ENCODE measurements at regions not wholly inside any gene's neighbourhood (a gene's known extent, or its start where the extent isn't known, plus 50 kb on each side); places are given as distances from the start of the nearest gene placed in this dataset.

GRCh38 chr1:168435439-168435838 lies 108.4 kb downstream of the XCL2 start:
- Histone ChIP-seq H3K4me1 (ENCODE audit: control insufficient read depth in 1 of 2, insufficient read depth in 2 of 2, low read length in 2 of 2) (no peaks in the 10 kb centered on the region), H3K27ac (ENCODE audit: low read depth in 1 of 2, low read length in 2 of 2) (no peak overlapping the region), H3K36me3 (ENCODE audit: control insufficient read depth in 1 of 2, insufficient read depth in 2 of 2, low read length in 1 of 2) (no peaks in the 10 kb centered on the region), H3K9me3 (ENCODE audit: control insufficient read depth, low read length) (no peaks in the 10 kb centered on the region), H3K27me3 (ENCODE audit: control insufficient read depth in 1 of 2, insufficient read depth in 2 of 2, low read length in 1 of 2) (no peaks in the 10 kb centered on the region), H3K4me3 (ENCODE audit: low read length in 2 of 2) (no peak overlapping the region)
- ATAC-seq (ENCODE audit: low FRiP score) (no peak), DNase-seq (no peak)
- intact Hi-C loops (cut with DNase I): no loop called here
- WGBS, 2 donors: 95 to 97% methylated on average over 6 of the region's 6 CpGs

DNA sequence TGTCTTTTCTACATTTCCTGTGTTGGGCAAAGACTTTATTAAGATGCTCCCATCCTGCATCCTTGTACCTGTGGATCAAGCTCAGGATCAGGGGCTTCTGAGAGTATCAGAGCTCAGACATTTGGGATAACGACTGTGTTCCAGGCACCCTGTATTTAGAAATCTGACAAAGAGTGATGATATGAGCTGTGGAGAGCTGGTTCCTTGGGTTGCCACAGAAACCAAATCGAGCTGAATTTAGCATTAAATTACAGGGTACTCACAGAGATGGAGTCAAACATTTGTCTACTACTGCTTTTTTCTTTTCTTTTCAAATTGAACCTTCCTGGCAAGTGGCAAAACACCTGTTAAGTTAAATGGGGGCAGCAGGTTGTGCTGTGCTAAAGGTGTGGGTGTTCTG lies 110.6 kb downstream of the XCL2 start:
- no peak overlapping the region for H3K27ac ChIP-seq (ENCODE audit: low read depth in 1 of 2, low read length in 2 of 2)
- H3K27me3 ChIP-seq (ENCODE audit: control insufficient read depth in 1 of 2, insufficient read depth in 2 of 2, low read length in 1 of 2): no peaks in the 10 kb centered on the region
- no peak for ATAC-seq (ENCODE audit: low FRiP score)
- no peaks in the 10 kb centered on the region for H3K9me3 ChIP-seq (ENCODE audit: control insufficient read depth, low read length)
- intact Hi-C loops (cut with DNase I): no loop called here
- no peak for DNase-seq
- no peak overlapping the region for H3K4me3 ChIP-seq (ENCODE audit: low read length in 2 of 2)
- H3K4me1 ChIP-seq (ENCODE audit: control insufficient read depth in 1 of 2, insufficient read depth in 2 of 2, low read length in 2 of 2): peaks cover 0 to 4% of the 10 kb centered on the region in 2 donors
- 44 to 51% methylated on average over 2 of the region's 2 CpGs for WGBS, 2 donors
- no peaks in the 10 kb centered on the region for H3K36me3 ChIP-seq (ENCODE audit: control insufficient read depth in 1 of 2, insufficient read depth in 2 of 2, low read length in 1 of 2)

- DNase-seq (no peak), ATAC-seq (ENCODE audit: low FRiP score) (no peak)
- Histone ChIP-seq H3K27ac (ENCODE audit: low read depth in 1 of 2, low read length in 2 of 2) (no peak overlapping the region), H3K36me3 (ENCODE audit: control insufficient read depth in 1 of 2, insufficient read depth in 2 of 2, low read length in 1 of 2) (no peaks in the 10 kb centered on the region), H3K4me3 (ENCODE audit: low read length in 2 of 2) (no peak overlapping the region), H3K27me3 (ENCODE audit: control insufficient read depth in 1 of 2, insufficient read depth in 2 of 2, low read length in 1 of 2) (no peaks in the 10 kb centered on the region), H3K4me1 (ENCODE audit: control insufficient read depth in 1 of 2, insufficient read depth in 2 of 2, low read length in 2 of 2) (peaks cover 0 to 4% of the 10 kb centered on the region in 2 donors), H3K9me3 (ENCODE audit: control insufficient read depth, low read length) (no peaks in the 10 kb centered on the region)
- intact Hi-C loops (cut with DNase I): no loop called here
Measured at GRCh38 chr1:168431882-168432281, 111.9 kb downstream of the XCL2 start.

DNA sequence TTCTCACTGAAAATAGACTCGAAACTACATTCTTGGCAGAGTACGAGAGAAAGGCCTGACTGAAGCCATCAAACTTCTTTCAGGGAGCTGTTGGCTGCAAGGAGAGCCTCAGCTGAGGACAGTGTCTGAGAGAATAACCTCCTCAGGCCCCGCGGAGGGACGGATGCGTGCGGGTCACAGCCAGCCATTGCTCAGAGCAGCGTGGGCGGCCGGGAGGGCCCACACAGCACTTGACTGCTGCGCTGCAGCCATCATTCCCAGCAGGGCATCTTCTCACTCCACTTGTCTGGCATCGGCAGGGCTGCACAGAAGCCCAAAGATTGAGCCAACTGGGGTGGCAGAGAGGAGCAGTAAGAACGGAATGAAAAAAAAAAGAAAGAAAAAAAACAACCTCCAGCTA lies 113.5 kb downstream of the XCL2 start:
- intact Hi-C loops (cut with DNase I): no loop called here
- Histone ChIP-seq H3K36me3 (ENCODE audit: control insufficient read depth in 1 of 2, insufficient read depth in 2 of 2, low read length in 1 of 2) (no peaks in the 10 kb centered on the region), H3K27ac (ENCODE audit: low read depth in 1 of 2, low read length in 2 of 2) (no peak overlapping the region), H3K4me1 (ENCODE audit: control insufficient read depth in 1 of 2, insufficient read depth in 2 of 2, low read length in 2 of 2) (peaks cover 0 to 6% of the 10 kb centered on the region in 2 donors), H3K27me3 (ENCODE audit: control insufficient read depth in 1 of 2, insufficient read depth in 2 of 2, low read length in 1 of 2) (no peaks in the 10 kb centered on the region), H3K4me3 (ENCODE audit: low read length in 2 of 2) (no peak overlapping the region), H3K9me3 (ENCODE audit: control insufficient read depth, low read length) (no peaks in the 10 kb centered on the region)
- 67 to 72% methylated on average over 13 of the region's 13 CpGs for WGBS, 2 donors
- no peak for ATAC-seq (ENCODE audit: low FRiP score)
- DNase-seq: no peak

DNA sequence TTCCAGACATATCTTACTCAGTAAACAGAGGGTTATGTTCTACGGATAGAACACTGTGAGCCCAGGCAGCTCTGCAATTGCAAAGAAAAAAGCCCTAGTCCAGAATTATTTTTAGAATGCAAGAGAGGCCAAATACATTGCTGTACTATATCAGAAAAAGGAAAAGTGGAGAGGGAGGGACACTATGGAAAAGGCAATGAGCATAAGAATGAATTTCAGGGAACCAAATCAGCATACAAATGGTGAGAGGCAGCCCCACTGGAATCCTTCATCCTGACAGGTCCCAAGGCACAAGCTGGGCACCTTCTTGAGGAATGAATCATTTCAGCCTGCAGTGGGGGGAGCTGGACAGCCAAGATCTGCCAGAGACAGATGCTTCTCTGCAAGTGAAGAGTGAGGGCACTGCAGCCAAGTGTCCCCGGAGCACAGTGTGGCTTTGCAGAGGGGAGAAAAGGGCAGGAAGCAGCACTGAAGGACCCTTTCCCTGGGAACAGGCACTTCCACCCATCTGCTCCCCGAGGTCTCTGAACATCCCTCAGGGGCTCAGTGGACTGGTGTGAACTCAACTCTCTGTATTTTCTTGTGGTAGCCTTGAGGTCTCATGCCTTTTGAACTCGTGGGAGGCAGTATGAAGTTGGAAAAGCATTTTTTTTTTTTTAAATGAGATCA lies 115.6 kb downstream of the XCL2 start:
- ATAC-seq (ENCODE audit: low FRiP score) (peak; percentile 49), DNase-seq (no peak)
- H3K4me1 ChIP-seq (ENCODE audit: control insufficient read depth in 1 of 2, insufficient read depth in 2 of 2, low read length in 2 of 2): peaks cover 0 to 6% of the 10 kb centered on the region in 2 donors
- no peaks in the 10 kb centered on the region for H3K9me3 ChIP-seq (ENCODE audit: control insufficient read depth, low read length)
- no peak overlapping the region for H3K4me3 ChIP-seq (ENCODE audit: low read length in 2 of 2)
- H3K36me3 ChIP-seq (ENCODE audit: control insufficient read depth in 1 of 2, insufficient read depth in 2 of 2, low read length in 1 of 2): no peaks in the 10 kb centered on the region
- intact Hi-C loops (cut with DNase I): no loop called here
- H3K27ac ChIP-seq (ENCODE audit: low read depth in 1 of 2, low read length in 2 of 2): peak overlapping the region; percentile 31 to 55
- H3K27me3 ChIP-seq (ENCODE audit: control insufficient read depth in 1 of 2, insufficient read depth in 2 of 2, low read length in 1 of 2): no peaks in the 10 kb centered on the region
- WGBS, 2 donors: 7 to 9% methylated on average over 4 of the region's 4 CpGs

- Histone ChIP-seq H3K4me3 (ENCODE audit: low read length in 2 of 2) (no peak overlapping the region), H3K4me1 (ENCODE audit: control insufficient read depth in 1 of 2, insufficient read depth in 2 of 2, low read length in 2 of 2) (peaks cover 0 to 6% of the 10 kb centered on the region in 2 donors), H3K27ac (ENCODE audit: low read depth in 1 of 2, low read length in 2 of 2) (no peak overlapping the region), H3K27me3 (ENCODE audit: control insufficient read depth in 1 of 2, insufficient read depth in 2 of 2, low read length in 1 of 2) (no peaks in the 10 kb centered on the region), H3K36me3 (ENCODE audit: control insufficient read depth in 1 of 2, insufficient read depth in 2 of 2, low read length in 1 of 2) (no peaks in the 10 kb centered on the region), H3K9me3 (ENCODE audit: control insufficient read depth, low read length) (no peaks in the 10 kb centered on the region)
- 27 to 28% methylated on average over 1 of the region's 1 CpG for WGBS, 2 donors
- no peak for DNase-seq
- no peak for ATAC-seq (ENCODE audit: low FRiP score)
- intact Hi-C loops (cut with DNase I): no loop called here
Measured at GRCh38 chr1:168427051-168427450, 116.7 kb downstream of the XCL2 start.

DNA sequence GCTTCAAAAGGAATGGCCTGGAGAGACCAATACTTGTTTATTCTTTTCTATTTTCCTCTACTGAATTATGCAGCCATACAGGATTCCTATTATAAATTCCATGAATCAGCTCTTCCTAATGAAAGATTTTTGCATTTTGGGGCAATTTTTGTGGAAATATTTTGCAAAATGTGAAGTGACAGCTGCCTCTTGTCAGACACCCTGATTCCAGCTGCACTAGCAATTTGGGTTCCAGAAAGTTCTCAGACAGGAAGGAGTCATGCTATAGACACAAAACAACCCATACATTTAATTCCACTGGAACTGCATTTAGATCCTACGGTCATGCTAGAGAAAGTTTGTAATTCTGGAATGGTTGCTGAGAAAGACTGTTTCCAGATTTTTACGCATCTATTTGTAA lies 119.5 kb downstream of the XCL2 start:
- H3K36me3 ChIP-seq (ENCODE audit: control insufficient read depth in 1 of 2, insufficient read depth in 2 of 2, low read length in 1 of 2): no peaks in the 10 kb centered on the region
- DNase-seq (no peak), ATAC-seq (ENCODE audit: low FRiP score) (no peak)
- 90 to 94% methylated on average over 2 of the region's 2 CpGs for WGBS, 2 donors
- peaks cover 0 to 6% of the 10 kb centered on the region in 2 donors for H3K4me1 ChIP-seq (ENCODE audit: control insufficient read depth in 1 of 2, insufficient read depth in 2 of 2, low read length in 2 of 2)
- no peaks in the 10 kb centered on the region for H3K9me3 ChIP-seq (ENCODE audit: control insufficient read depth, low read length)
- no peak overlapping the region for H3K4me3 ChIP-seq (ENCODE audit: low read length in 2 of 2)
- no peak overlapping the region for H3K27ac ChIP-seq (ENCODE audit: low read depth in 1 of 2, low read length in 2 of 2)
- intact Hi-C loops (cut with DNase I): no loop called here
- H3K27me3 ChIP-seq (ENCODE audit: control insufficient read depth in 1 of 2, insufficient read depth in 2 of 2, low read length in 1 of 2): no peaks in the 10 kb centered on the region

DNA sequence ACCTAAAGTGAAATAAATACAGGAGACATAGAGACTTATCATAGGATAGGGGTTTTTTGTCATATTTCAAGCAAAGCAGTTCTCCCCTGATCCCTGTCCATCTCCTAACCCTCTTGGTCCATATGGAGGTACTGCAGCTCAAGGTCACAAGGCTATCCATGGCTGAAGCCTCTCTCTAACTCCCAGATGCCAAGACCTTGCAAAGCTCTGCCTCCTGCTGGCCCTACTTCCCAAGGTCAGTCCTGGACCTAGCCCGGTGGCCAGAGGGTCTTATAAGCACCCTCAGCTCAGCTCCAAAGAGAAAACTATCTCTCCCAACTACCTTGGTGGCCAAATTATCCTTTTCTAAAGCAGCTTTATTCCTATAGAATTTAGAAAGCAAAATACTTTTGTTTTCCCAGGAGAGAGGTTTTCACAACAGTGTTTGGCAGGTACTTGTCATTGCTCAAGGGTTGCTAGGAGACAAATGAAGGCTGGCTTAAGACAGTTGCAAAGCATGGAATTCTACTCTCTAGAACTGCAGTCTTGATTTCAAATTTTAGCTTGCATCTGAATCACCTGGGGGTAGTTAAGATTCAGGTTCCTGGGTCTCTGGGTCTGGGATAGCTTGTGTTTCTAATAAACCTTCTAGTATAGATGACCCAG lies 121.5 kb downstream of the XCL2 start:
- no peak for DNase-seq
- no peak for ATAC-seq (ENCODE audit: low FRiP score)
- H3K4me1 ChIP-seq (ENCODE audit: control insufficient read depth in 1 of 2, insufficient read depth in 2 of 2, low read length in 2 of 2): peaks cover 0 to 3% of the 10 kb centered on the region in 2 donors
- no peaks in the 10 kb centered on the region for H3K36me3 ChIP-seq (ENCODE audit: control insufficient read depth in 1 of 2, insufficient read depth in 2 of 2, low read length in 1 of 2)
- no peak overlapping the region for H3K4me3 ChIP-seq (ENCODE audit: low read length in 2 of 2)
- WGBS, 2 donors: 76 to 94% methylated on average over 1 of the region's 1 CpG
- H3K27me3 ChIP-seq (ENCODE audit: control insufficient read depth in 1 of 2, insufficient read depth in 2 of 2, low read length in 1 of 2): no peaks in the 10 kb centered on the region
- intact Hi-C loops (cut with DNase I): no loop called here
- no peaks in the 10 kb centered on the region for H3K9me3 ChIP-seq (ENCODE audit: control insufficient read depth, low read length)
- H3K27ac ChIP-seq (ENCODE audit: low read depth in 1 of 2, low read length in 2 of 2): no peak overlapping the region

DNA sequence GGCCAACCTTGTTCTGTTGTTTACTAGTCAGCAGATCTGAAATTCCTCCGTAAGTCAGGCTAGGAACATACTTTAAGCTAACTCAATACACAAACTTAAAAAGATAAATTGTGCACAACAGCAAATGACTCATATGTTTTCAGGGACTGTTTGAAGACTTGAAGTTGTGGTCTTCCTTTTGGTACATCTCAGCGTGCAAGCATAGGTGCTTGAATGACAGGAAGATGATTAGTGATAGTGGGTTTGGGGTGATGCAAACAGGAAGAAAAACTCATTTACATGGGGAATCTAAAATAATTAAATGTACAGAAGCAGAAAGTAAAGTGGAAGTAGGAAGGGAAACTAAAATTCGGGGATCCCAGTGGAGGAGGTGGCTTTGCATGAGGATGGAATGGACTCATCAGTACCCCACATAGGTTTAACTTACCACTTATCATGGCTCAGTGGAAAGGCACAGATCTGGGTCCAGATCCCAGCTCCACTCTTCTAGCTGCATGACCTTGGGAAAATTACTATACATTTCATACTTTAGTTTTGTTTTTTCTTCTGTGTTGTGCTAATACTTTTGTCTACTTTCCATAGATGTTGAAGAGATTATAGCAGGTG lies 122.3 kb downstream of the XCL2 start:
- Histone ChIP-seq H3K27me3 (ENCODE audit: control insufficient read depth in 1 of 2, insufficient read depth in 2 of 2, low read length in 1 of 2) (no peaks in the 10 kb centered on the region), H3K4me3 (ENCODE audit: low read length in 2 of 2) (no peak overlapping the region), H3K27ac (ENCODE audit: low read depth in 1 of 2, low read length in 2 of 2) (no peak overlapping the region), H3K36me3 (ENCODE audit: control insufficient read depth in 1 of 2, insufficient read depth in 2 of 2, low read length in 1 of 2) (no peaks in the 10 kb centered on the region), H3K9me3 (ENCODE audit: control insufficient read depth, low read length) (no peaks in the 10 kb centered on the region), H3K4me1 (ENCODE audit: control insufficient read depth in 1 of 2, insufficient read depth in 2 of 2, low read length in 2 of 2) (peaks cover 0 to under 1% of the 10 kb centered on the region in 2 donors)
- intact Hi-C loops (cut with DNase I): no loop called here
- WGBS, 2 donors: 93 to 95% methylated on average over 3 of the region's 3 CpGs
- DNase-seq: no peak
- no peak for ATAC-seq (ENCODE audit: low FRiP score)
